Panc1 (cell line): ENCODE measurements at regions not wholly inside any gene's neighbourhood (a gene's known extent, or its start where the extent isn't known, plus 50 kb on each side); places are given as distances from the start of the nearest gene placed in this dataset.

Experiments
- ATAC-seq: fragments of 200-7000 bp; cut with Tn5 transposase; 2 replicates; pipeline ENCODE4 v1.9.1; 2020; ENCODE audit warnings: mild to moderate bottlenecking, moderate library complexity
- BruUV-seq: library from RNA; stranded (reverse); fragments of 400-500 nt; replicated peaks from 2 replicates; lab custom pipeline; 2021; lab: Mats Ljungman, UMichigan
- CTCF ChIA-PET: fragments of 300-600 bp; sonication (Branson Sonifier 250); formaldehyde crosslinking; loops from one replicate; lab custom pipeline; 2022; ENCODE audit warnings: antibody characterized with exemption; lab: Charles Lee
- POLR2A ChIA-PET: fragments of 300-600 bp; sonication (Branson Sonifier 250); formaldehyde crosslinking; loops from one replicate; lab custom pipeline; 2022; ENCODE audit warnings: antibody characterized with exemption; lab: Charles Lee
- DNase-seq: peaks from one replicate; pipeline ENCODE4 v3.0.0-alpha.2; 2010; ENCODE audit warnings: low read depth, low spot score
- H3K27ac ChIP-seq: 2 replicates; pipeline ENCODE4 v1.5.1; 2011; ENCODE audit warnings: mild to moderate bottlenecking, low read length, inconsistent platforms
- H3K27me3 ChIP-seq: fragments of 200-500 bp; sonication (Bioruptor generic); 2 replicates; pipeline ENCODE4 v1.6.0; 2014; ENCODE audit warnings: low read length, inconsistent platforms; ENCODE audit not compliant: control insufficient read depth, insufficient read depth
- H3K36me3 ChIP-seq: fragments of 200-500 bp; sonication (Bioruptor generic); 2 replicates; pipeline ENCODE4 v1.5.1; 2014; ENCODE audit warnings: inconsistent platforms, mild to moderate bottlenecking, low read length, moderate library complexity; ENCODE audit not compliant: control insufficient read depth, insufficient read depth
- H3K4me1 ChIP-seq: 2 replicates; pipeline ENCODE4 v1.5.1; 2011; ENCODE audit warnings: inconsistent platforms, mild to moderate bottlenecking, low read length, moderate library complexity; ENCODE audit not compliant: control insufficient read depth, insufficient read depth
- H3K4me3 ChIP-seq, 2 experiments: 2 replicates each; pipeline ENCODE4 v1.5.1; 2011 to 2012; ENCODE audit warnings: low read depth in 2 of 2, low read length in 2 of 2, mild to moderate bottlenecking in 2 of 2, inconsistent platforms in 1 of 2, moderate library complexity in 1 of 2
- H3K9me3 ChIP-seq: fragments of 200-500 bp; sonication (Bioruptor generic); 2 replicates; pipeline ENCODE4 v1.5.1; 2014; ENCODE audit warnings: low read depth, mild to moderate bottlenecking, inconsistent platforms, low read length, moderate library complexity; ENCODE audit not compliant: control insufficient read depth, insufficient read depth
- POLR2AphosphoS5 ChIP-seq: IDR thresholded peaks from 2 replicates; pipeline ENCODE4 v1.6.1; 2012; ENCODE audit warnings: mild to moderate bottlenecking, low read depth, low read length, moderate library complexity
- SIN3A ChIP-seq: IDR thresholded peaks from 2 replicates; pipeline ENCODE4 v1.6.1; 2012; ENCODE audit warnings: low read depth, mild to moderate bottlenecking, low read length, moderate library complexity, borderline replicate concordance; ENCODE audit not compliant: insufficient read depth
- TCF7L2 ChIP-seq: IDR thresholded peaks from 2 replicates; pipeline ENCODE4 v1.6.1; 2011; ENCODE audit warnings: mild to moderate bottlenecking, low read depth, low read length, inconsistent platforms
- in situ Hi-C: cut with HindIII; loops from 2 replicates; pipeline ENCODE4 v1.10.0; 2016; ENCODE audit warnings: low sequenced_read_pairs, low pct_unique_long_range_greater_than_20kb
- intact Hi-C: fragments of 100-400 bp; cut with micrococcal nuclease; formaldehyde crosslinking; loops from one replicate; pipeline ENCODE4 v1.10.0; 2022; ENCODE audit not compliant: unreplicated experiment
- TF ChIP-seq, protein P1 (sequence below): fragments of 450-650 bp; IDR thresholded peaks from 2 replicates; pipeline ENCODE4 v1.5.1; 2017; ENCODE audit warnings: mild to moderate bottlenecking
- TF ChIP-seq, protein P2 (sequence below), 2 experiments: IDR thresholded peaks; 2 replicates each; pipeline ENCODE4 v1.6.1; 2011 to 2012; ENCODE audit warnings: low read depth in 2 of 2, control low read depth in 1 of 2, low read length in 1 of 2, mild to moderate bottlenecking in 1 of 2, moderate library complexity in 1 of 2; ENCODE audit not compliant: insufficient read depth in 1 of 2

DNA sequence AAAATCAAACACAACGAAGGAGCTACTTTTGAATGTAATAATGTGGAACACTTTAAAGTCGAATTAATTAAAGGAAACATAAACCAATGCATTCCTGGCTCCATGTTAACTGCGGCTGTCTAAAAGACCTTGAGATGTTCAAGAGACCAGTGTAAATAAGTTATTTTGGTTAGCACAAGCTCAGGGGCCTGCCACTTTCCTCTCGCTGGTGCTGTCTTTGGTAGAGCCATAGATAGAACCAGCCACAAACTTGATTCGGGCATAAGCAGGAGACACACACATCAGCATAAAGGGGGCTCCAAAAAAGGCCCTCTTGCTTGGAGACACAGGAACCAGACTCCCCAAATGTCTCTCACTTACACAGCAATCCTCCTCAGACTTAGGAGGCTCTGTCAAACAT, 121.6 kb upstream of the TBX20 start:
- H3K9me3 ChIP-seq = no peaks in the 10 kb centered on the region
- no peak overlapping the region for H3K4me3 ChIP-seq
- H3K4me1 ChIP-seq = no peaks in the 10 kb centered on the region
- ChIA-PET CTCF (no interaction called here), POLR2A (no interaction called here)
- H3K27me3 ChIP-seq = peaks cover 6% of the 10 kb centered on the region
- intact Hi-C loops = no loop called here
- BruUV-seq = no TSS peak
- H3K27ac ChIP-seq = no peak overlapping the region
- TF ChIP-seq, protein P1, sequence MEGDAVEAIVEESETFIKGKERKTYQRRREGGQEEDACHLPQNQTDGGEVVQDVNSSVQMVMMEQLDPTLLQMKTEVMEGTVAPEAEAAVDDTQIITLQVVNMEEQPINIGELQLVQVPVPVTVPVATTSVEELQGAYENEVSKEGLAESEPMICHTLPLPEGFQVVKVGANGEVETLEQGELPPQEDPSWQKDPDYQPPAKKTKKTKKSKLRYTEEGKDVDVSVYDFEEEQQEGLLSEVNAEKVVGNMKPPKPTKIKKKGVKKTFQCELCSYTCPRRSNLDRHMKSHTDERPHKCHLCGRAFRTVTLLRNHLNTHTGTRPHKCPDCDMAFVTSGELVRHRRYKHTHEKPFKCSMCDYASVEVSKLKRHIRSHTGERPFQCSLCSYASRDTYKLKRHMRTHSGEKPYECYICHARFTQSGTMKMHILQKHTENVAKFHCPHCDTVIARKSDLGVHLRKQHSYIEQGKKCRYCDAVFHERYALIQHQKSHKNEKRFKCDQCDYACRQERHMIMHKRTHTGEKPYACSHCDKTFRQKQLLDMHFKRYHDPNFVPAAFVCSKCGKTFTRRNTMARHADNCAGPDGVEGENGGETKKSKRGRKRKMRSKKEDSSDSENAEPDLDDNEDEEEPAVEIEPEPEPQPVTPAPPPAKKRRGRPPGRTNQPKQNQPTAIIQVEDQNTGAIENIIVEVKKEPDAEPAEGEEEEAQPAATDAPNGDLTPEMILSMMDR = no peak
- DNase-seq (no peak), ATAC-seq (no peak)
- in situ Hi-C loops = no loop called here
- H3K36me3 ChIP-seq = no peaks in the 10 kb centered on the region

DNA sequence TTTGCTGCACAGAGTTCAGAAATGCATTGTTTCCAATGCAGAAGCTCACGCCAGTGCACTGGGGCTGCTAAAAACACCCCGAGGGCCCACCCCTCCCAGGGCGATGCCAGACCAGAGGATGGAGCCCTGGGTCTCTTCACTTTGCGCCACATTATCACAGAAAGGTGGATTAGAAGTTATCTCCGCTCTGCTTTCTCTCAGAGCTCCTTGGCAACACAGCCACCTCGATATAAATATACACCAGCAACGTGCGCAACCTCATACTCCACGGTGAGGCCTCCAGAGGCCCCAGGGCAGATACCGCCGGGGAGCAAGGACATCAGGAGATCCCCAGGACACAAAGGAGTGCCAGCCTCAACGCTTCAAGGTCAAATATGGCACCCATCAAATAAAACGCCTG, 121.0 kb upstream of the TBX20 start:
- Histone ChIP-seq H3K4me3 (no peak overlapping the region), H3K27me3 (peaks cover 5% of the 10 kb centered on the region; the same call in 1 of the 2 replicates), H3K9me3 (no peaks in the 10 kb centered on the region), H3K4me1 (no peaks in the 10 kb centered on the region), H3K27ac (no peak overlapping the region), H3K36me3 (no peaks in the 10 kb centered on the region)
- POLR2A ChIA-PET = no interaction called here
- intact Hi-C loops = no loop called here
- TF ChIP-seq SIN3A = no peak
- TF ChIP-seq, protein P1 = no peak
- DNase-seq (no peak), ATAC-seq (no peak)
- in situ Hi-C loops = no loop called here
- CTCF ChIA-PET = no interaction called here
- BruUV-seq = no TSS peak

DNA sequence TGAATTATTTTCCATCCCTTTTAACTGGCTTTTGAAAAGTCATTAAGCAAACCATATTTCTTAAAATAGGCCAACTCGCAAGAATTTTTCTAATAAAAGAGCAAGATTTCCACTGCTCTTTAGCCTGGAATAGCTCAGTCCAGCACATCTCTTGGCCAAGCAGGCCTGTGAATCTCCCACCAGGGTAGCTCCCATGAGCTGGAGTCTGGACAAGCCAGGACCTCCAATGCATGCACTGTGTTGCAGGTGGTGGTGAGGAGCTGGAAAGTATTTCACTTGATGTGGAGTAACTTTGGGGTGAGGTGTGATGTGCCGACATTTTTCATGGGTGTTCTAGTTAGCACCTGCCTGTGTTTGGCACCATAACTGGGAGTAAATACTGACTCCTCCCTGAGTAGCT, 117.3 kb upstream of the TBX20 start:
- no peak overlapping the region for H3K4me3 ChIP-seq
- no peaks in the 10 kb centered on the region for H3K9me3 ChIP-seq
- H3K4me1 ChIP-seq = no peaks in the 10 kb centered on the region
- TF ChIP-seq, protein P1 = no peak
- TF ChIP-seq, protein P2, sequence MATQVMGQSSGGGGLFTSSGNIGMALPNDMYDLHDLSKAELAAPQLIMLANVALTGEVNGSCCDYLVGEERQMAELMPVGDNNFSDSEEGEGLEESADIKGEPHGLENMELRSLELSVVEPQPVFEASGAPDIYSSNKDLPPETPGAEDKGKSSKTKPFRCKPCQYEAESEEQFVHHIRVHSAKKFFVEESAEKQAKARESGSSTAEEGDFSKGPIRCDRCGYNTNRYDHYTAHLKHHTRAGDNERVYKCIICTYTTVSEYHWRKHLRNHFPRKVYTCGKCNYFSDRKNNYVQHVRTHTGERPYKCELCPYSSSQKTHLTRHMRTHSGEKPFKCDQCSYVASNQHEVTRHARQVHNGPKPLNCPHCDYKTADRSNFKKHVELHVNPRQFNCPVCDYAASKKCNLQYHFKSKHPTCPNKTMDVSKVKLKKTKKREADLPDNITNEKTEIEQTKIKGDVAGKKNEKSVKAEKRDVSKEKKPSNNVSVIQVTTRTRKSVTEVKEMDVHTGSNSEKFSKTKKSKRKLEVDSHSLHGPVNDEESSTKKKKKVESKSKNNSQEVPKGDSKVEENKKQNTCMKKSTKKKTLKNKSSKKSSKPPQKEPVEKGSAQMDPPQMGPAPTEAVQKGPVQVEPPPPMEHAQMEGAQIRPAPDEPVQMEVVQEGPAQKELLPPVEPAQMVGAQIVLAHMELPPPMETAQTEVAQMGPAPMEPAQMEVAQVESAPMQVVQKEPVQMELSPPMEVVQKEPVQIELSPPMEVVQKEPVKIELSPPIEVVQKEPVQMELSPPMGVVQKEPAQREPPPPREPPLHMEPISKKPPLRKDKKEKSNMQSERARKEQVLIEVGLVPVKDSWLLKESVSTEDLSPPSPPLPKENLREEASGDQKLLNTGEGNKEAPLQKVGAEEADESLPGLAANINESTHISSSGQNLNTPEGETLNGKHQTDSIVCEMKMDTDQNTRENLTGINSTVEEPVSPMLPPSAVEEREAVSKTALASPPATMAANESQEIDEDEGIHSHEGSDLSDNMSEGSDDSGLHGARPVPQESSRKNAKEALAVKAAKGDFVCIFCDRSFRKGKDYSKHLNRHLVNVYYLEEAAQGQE (IDR thresholded peaks at IDR 0.05; ENCODE audit: insufficient read depth in 1 of 2, low read depth in 2 of 2, low read length in 1 of 2) = no peak
- no peak for TF ChIP-seq POLR2AphosphoS5
- TF ChIP-seq SIN3A = no peak
- TF ChIP-seq TCF7L2 = no peak
- ChIA-PET CTCF (no interaction called here), POLR2A (no interaction called here)
- H3K27ac ChIP-seq = no peak overlapping the region
- in situ Hi-C loops = no loop called here
- no TSS peak for BruUV-seq
- ATAC-seq = no peak
- intact Hi-C loops = no loop called here
- no peaks in the 10 kb centered on the region for H3K36me3 ChIP-seq
- DNase-seq = no peak
- H3K27me3 ChIP-seq = 0 out of 2 replicates have a peak, but pooled peaks cover 2% of the 10 kb centered on the region
